Kasumi-1 (cell line): ENCODE measurements at regions not wholly inside any gene's neighbourhood (a gene's known extent, or its start where the extent isn't known, plus 50 kb on each side); places are given as distances from the start of the nearest gene placed in this dataset.

Experiments
- DNase-seq, 2 experiments: peaks; one replicate each; lab custom pipeline; 2025; lab: John Stamatoyannopoulos, UW

- no peak for DNase-seq
These were observed 452.8 kb downstream of the ENC1 start for GRCh38 chr5:74187757-74188156.

GRCh38 chr5:74186356-74187315, 453.9 kb downstream of the ENC1 start:
- no peak for DNase-seq

GRCh38 chr5:74185599-74185998, 454.9 kb downstream of the ENC1 start:
- DNase-seq, result no peak

- DNase-seq, result no peak
These were observed 455.9 kb downstream of the ENC1 start for GRCh38 chr5:74184649-74185048.

- DNase-seq, result no peak
These were observed 457.5 kb downstream of the ENC1 start for GRCh38 chr5:74183041-74183440.

GRCh38 chr5:74182603-74183002, 457.9 kb downstream of the ENC1 start:
- no peak for DNase-seq

- no peak for DNase-seq
These were observed 460.8 kb downstream of the ENC1 start for GRCh38 chr5:74179701-74180100.

- no peak for DNase-seq
These were observed 461.3 kb downstream of the ENC1 start for GRCh38 chr5:74179179-74179578.

- DNase-seq, result no peak
These were observed 462.6 kb downstream of the ENC1 start for GRCh38 chr5:74177961-74178360.

GRCh38 chr5:74174366-74174765, 466.2 kb downstream of the ENC1 start:
- DNase-seq, result no peak

- no peak for DNase-seq
These were observed 466.9 kb downstream of the ENC1 start for GRCh38 chr5:74173665-74174064.

- no peak for DNase-seq
These were observed 467.3 kb downstream of the ENC1 start for GRCh38 chr5:74173241-74173640.

GRCh38 chr5:74169701-74170100, 470.8 kb downstream of the ENC1 start:
- no peak for DNase-seq

- no peak for DNase-seq
These were observed 472.6 kb downstream of the ENC1 start for GRCh38 chr5:74167930-74168315.

- DNase-seq, result no peak
These were observed 473.2 kb downstream of the ENC1 start for GRCh38 chr5:74167206-74167929.

- no peak for DNase-seq
These were observed 474.5 kb downstream of the ENC1 start for GRCh38 chr5:74166064-74166463.

GRCh38 chr5:74164725-74165235, 475.7 kb downstream of the ENC1 start:
- no peak for DNase-seq

- no peak for DNase-seq
These were observed 478.0 kb downstream of the ENC1 start for GRCh38 chr5:74162524-74162923.

- DNase-seq, result no peak
These were observed 479.4 kb downstream of the ENC1 start for GRCh38 chr5:74161170-74161569.

GRCh38 chr5:74156728-74157383, 483.7 kb downstream of the ENC1 start:
- DNase-seq, result no peak

- no peak for DNase-seq
These were observed 485.0 kb downstream of the ENC1 start for GRCh38 chr5:74155501-74155900.

GRCh38 chr5:74154526-74154925, 486.0 kb downstream of the ENC1 start:
- no peak for DNase-seq
